Transverse colon (tissue), 4 donors: ENCODE measurements at regions not wholly inside any gene's neighbourhood (a gene's known extent, or its start where the extent isn't known, plus 50 kb on each side); places are given as distances from the start of the nearest gene placed in this dataset.

ENCODE experiments used
- DNase-seq: peaks from one replicate; pipeline ENCODE4 v3.0.0-alpha.2; 2019
- H3K27ac ChIP-seq, 4 donors: fragments of 200-600 bp; sonication (generic); 2 replicates each; pipeline ENCODE4 v1.5.1; 2016 to 2018; ENCODE audit warnings: inconsistent platforms in 4 of 4
- H3K27me3 ChIP-seq: fragments of 200-600 bp; sonication (generic); 2 replicates; pipeline ENCODE4 v1.5.1; 2017; ENCODE audit warnings: inconsistent platforms
- H3K36me3 ChIP-seq, 4 donors: fragments of 200-600 bp; sonication (generic); 2 replicates each; pipeline ENCODE4 v1.5.1; 2017 to 2019; ENCODE audit warnings: inconsistent platforms in 4 of 4
- H3K4me1 ChIP-seq, 4 donors: fragments of 200-600 bp; sonication (generic); 2 replicates each; pipeline ENCODE4 v1.5.1; 2017 to 2020; ENCODE audit warnings: inconsistent platforms in 4 of 4
- H3K4me3 ChIP-seq, 4 donors: fragments of 200-600 bp; sonication (generic); 1 replicate in 1 of 4; 2 replicates in 3 of 4; pipeline versions ENCODE4 v1.5.1 to v1.6.1; 2017 to 2019; ENCODE audit warnings: inconsistent platforms in 4 of 4
- H3K9me3 ChIP-seq, 2 donors: fragments of 200-600 bp; sonication (generic); 2 replicates each; pipeline ENCODE4 v1.5.1; 2017 to 2019; ENCODE audit warnings: inconsistent platforms in 2 of 2
- CTCF ChIP-seq, 5 experiments: fragments of 200-600 bp in 3 of 5; fragments of 450-650 bp in 2 of 5; sonication (generic) in 3 of 5; IDR thresholded peaks; 1 replicate in 2 of 5; 2 replicates in 3 of 5; pipeline ENCODE4 v1.5.1; 2016 to 2017; ENCODE audit warnings: antibody characterized with exemption in 5 of 5, inconsistent platforms in 3 of 5, mild to moderate bottlenecking in 2 of 5, moderate library complexity in 1 of 5
- EP300 ChIP-seq: sonication (generic); formaldehyde crosslinking; IDR thresholded peaks from one replicate; pipeline ENCODE4 v1.6.1; 2017; ENCODE audit warnings: antibody characterized with exemption, low read depth
- POLR2A ChIP-seq: fragments of 450-650 bp; IDR thresholded peaks from one replicate; pipeline ENCODE4 v1.6.1; 2016; ENCODE audit warnings: antibody characterized with exemption, mild to moderate bottlenecking, moderate library complexity
- POLR2AphosphoS5 ChIP-seq, 3 donors: sonication (generic); formaldehyde crosslinking; IDR thresholded peaks; one replicate each; pipeline ENCODE4 v1.6.1; 2016; ENCODE audit warnings: antibody characterized with exemption in 3 of 3
- WGBS, 2 donors: methylation state at CpG; one replicate each; pipeline ENCODE4 v1.1.5; 2018; ENCODE audit warnings: low coverage in 1 of 2; 5-methylcytosine and 5-hydroxymethylcytosine counted together
- in situ Hi-C, 4 donors: fragments of 200-750 bp; cut with MboI; loops; one replicate each; pipeline versions ENCODE4 v1.15.0 to v1.15.1; 2017; ENCODE audit warnings: low sequenced_read_pairs in 3 of 4, low pct_ligation_motif_present in 1 of 4, low pct_unique_long_range_greater_than_20kb in 1 of 4
- intact Hi-C: fragments of 100-400 bp; cut with DNase I; formaldehyde crosslinking; loops from one replicate; pipeline ENCODE4 v1.15.1; 2023; ENCODE audit warnings: low total_unique reads

GRCh38 chr5:103340717-103341388 lies 82.3 kb downstream of the MACIR start:
- intact Hi-C loops: no loop called here
- Histone ChIP-seq H3K27ac (no peak overlapping the region), H3K36me3 (no peaks in the 10 kb centered on the region), H3K4me1 (no peaks in the 10 kb centered on the region), H3K27me3 (no peaks in the 10 kb centered on the region), H3K9me3 (no peaks in the 10 kb centered on the region), H3K4me3 (no peak overlapping the region)
- TF ChIP-seq POLR2A (no peak), POLR2AphosphoS5 (IDR thresholded peaks at IDR 0.05) (no peak), CTCF (IDR thresholded peaks at IDR 0.05) (no peak), EP300 (no peak)
- 66 to 69% methylated on average over 5 of the region's 5 CpGs for WGBS, 2 donors
- DNase-seq: no peak
- in situ Hi-C loops: no loop called here

- H3K4me3 ChIP-seq: no peak overlapping the region
- no peaks in the 10 kb centered on the region for H3K27me3 ChIP-seq
- WGBS, 2 donors: 69 to 87% methylated on average over 2 of the region's 2 CpGs
- DNase-seq: no peak
- H3K36me3 ChIP-seq: no peaks in the 10 kb centered on the region
- in situ Hi-C loops (no loop called here), intact Hi-C loops (no loop called here)
- H3K9me3 ChIP-seq: no peaks in the 10 kb centered on the region
- no peaks in the 10 kb centered on the region for H3K4me1 ChIP-seq
- no peak overlapping the region for H3K27ac ChIP-seq
- TF ChIP-seq POLR2A (no peak), CTCF (IDR thresholded peaks at IDR 0.05) (no peak), EP300 (no peak), POLR2AphosphoS5 (IDR thresholded peaks at IDR 0.05) (no peak)
These were observed 81.6 kb downstream of the MACIR start for GRCh38 chr5:103340132-103340531.

DNA sequence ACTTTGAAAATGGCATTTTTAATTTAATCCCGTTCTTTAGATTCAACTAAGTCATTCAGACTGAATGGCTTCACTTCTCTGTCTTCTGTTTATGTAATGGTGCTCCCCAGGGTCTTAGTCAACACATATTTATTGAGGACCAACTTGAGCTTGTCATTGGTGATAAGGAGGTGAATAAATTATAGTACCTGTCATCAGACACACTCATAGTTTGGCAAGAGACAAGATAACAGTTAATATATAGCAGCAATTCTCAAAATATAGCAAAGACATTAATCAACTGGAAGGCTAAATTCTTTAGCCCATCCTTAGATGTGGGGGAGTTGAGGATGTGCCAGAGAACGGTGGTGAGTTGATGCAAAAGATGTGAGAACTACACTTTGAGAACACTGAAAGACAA lies 78.4 kb downstream of the MACIR start:
- Histone ChIP-seq H3K36me3 (no peaks in the 10 kb centered on the region), H3K27me3 (no peaks in the 10 kb centered on the region), H3K9me3 (no peaks in the 10 kb centered on the region), H3K4me1 (no peaks in the 10 kb centered on the region), H3K4me3 (no peak overlapping the region), H3K27ac (no peak overlapping the region)
- DNase-seq: no peak
- intact Hi-C loops: no loop called here
- TF ChIP-seq CTCF (IDR thresholded peaks at IDR 0.05): no peak
- TF ChIP-seq POLR2AphosphoS5 (IDR thresholded peaks at IDR 0.05): no peak
- no peak for TF ChIP-seq EP300
- no peak for TF ChIP-seq POLR2A
- in situ Hi-C loops: no loop called here
- 47 to 65% methylated on average over 2 of the region's 2 CpGs for WGBS, 2 donors

- no peaks in the 10 kb centered on the region for H3K36me3 ChIP-seq
- no peaks in the 10 kb centered on the region for H3K27me3 ChIP-seq
- H3K27ac ChIP-seq: no peak overlapping the region
- in situ Hi-C loops (no loop called here), intact Hi-C loops (no loop called here)
- 57 to 80% methylated on average over 2 of the region's 2 CpGs for WGBS, 2 donors
- TF ChIP-seq EP300 (no peak), CTCF (IDR thresholded peaks at IDR 0.05) (no peak), POLR2A (no peak), POLR2AphosphoS5 (IDR thresholded peaks at IDR 0.05) (no peak)
- no peak overlapping the region for H3K4me3 ChIP-seq
- H3K9me3 ChIP-seq: no peaks in the 10 kb centered on the region
- no peaks in the 10 kb centered on the region for H3K4me1 ChIP-seq
- DNase-seq: no peak
These were observed 74.8 kb downstream of the MACIR start for GRCh38 chr5:103333376-103333775.
